ENCODE measurements at regions not wholly inside any gene's neighbourhood (a gene's known extent, or its start where the extent isn't known, plus 50 kb on each side); places are given as distances from the start of the nearest gene placed in this dataset.
"Not testable (repeated sequence)": the region's sequence is repeated elsewhere in the genome, so short reads cannot be mapped to it uniquely, and the experiment has no call there.

GRCh38 chr12:104888481-104888880, 69.6 kb downstream of the SLC41A2 start:
- Histone ChIP-seq H3K27ac (no peak overlapping the region), H3K9ac (no peak overlapping the region), H3K27me3 (replicated peaks; ENCODE audit: insufficient read depth) (no peaks in the 10 kb centered on the region), H4K20me1 (ENCODE audit: insufficient read depth) (no peaks in the 10 kb centered on the region), H3K79me2 (ENCODE audit: insufficient read depth) (no peaks in the 10 kb centered on the region), H3K4me3 (no peak overlapping the region), H2AFZ (no peak overlapping the region), H3K36me3 (ENCODE audit: low read depth) (no peaks in the 10 kb centered on the region), H3K4me2 (ENCODE audit: unreplicated experiment) (no peak overlapping the region), H3K4me1 (ENCODE audit: insufficient read depth) (no peaks in the 10 kb centered on the region), H3K9me2 (ENCODE audit: insufficient read depth) (0 out of 2 replicates have a peak, but pooled peaks cover 4% of the 10 kb centered on the region), H3K9me3 (ENCODE audit: low read depth) (no peaks in the 10 kb centered on the region), H3F3A (ENCODE audit: insufficient read depth) (no peaks in the 10 kb centered on the region)
- 70 to 77% methylated on average over 2 of the region's 2 CpGs for WGBS, 2 experiments (ENCODE audit: low coverage in 1 of 2, low lambda C conversion rate in 2 of 2, missing lambda C conversion rate in 2 of 2)
- in situ Hi-C loops (cut with MboI), result no loop called here
- TF ChIP-seq EZH2phosphoT487 (IDR thresholded peaks at IDR 0.05; ENCODE audit: insufficient read depth, low read depth), result no peak
- no peak for TF ChIP-seq EZH2 (IDR thresholded peaks at IDR 0.05; ENCODE audit: insufficient read depth, poor library complexity, severe bottlenecking)
- DNase-seq, result no peak

- H3K4me2 ChIP-seq (ENCODE audit: unreplicated experiment), result no peak overlapping the region
Measured at GRCh38 chr12:104887452-104887851, 70.6 kb downstream of the SLC41A2 start.

GRCh38 chr12:104886418-104887401, 71.4 kb downstream of the SLC41A2 start:
- Histone ChIP-seq H3K9me3 (ENCODE audit: low read depth) (no peaks in the 10 kb centered on the region), H3K4me1 (ENCODE audit: insufficient read depth) (no peaks in the 10 kb centered on the region), H3K27me3 (replicated peaks; ENCODE audit: insufficient read depth) (no peaks in the 10 kb centered on the region), H2AFZ (no peak overlapping the region), H3K4me3 (no peak overlapping the region), H3F3A (ENCODE audit: insufficient read depth) (no peaks in the 10 kb centered on the region), H3K9me2 (ENCODE audit: insufficient read depth) (0 out of 2 replicates have a peak, but pooled peaks cover 4% of the 10 kb centered on the region), H3K27ac (no peak overlapping the region), H4K20me1 (ENCODE audit: insufficient read depth) (no peaks in the 10 kb centered on the region), H3K36me3 (ENCODE audit: low read depth) (no peaks in the 10 kb centered on the region), H3K79me2 (ENCODE audit: insufficient read depth) (no peaks in the 10 kb centered on the region), H3K4me2 (ENCODE audit: unreplicated experiment) (no peak overlapping the region), H3K9ac (no peak overlapping the region)
- in situ Hi-C loops (cut with MboI), result no loop called here
- peak; percentile 50 for DNase-seq
- TF ChIP-seq EZH2 (IDR thresholded peaks at IDR 0.05; ENCODE audit: insufficient read depth, poor library complexity, severe bottlenecking) (no peak), EZH2phosphoT487 (IDR thresholded peaks at IDR 0.05; ENCODE audit: insufficient read depth, low read depth) (no peak)
- 75 to 76% methylated on average over 3 of the region's 3 CpGs for WGBS, 2 experiments (ENCODE audit: low coverage in 1 of 2, low lambda C conversion rate in 2 of 2, missing lambda C conversion rate in 2 of 2)

More at GRCh38 chr12:104887452-104887851, 70.6 kb downstream of the SLC41A2 start:
- no peak overlapping the region for H3K9ac ChIP-seq
- 92 to 98% methylated on average over 2 of the region's 2 CpGs for WGBS, 2 experiments (ENCODE audit: low coverage in 1 of 2, low lambda C conversion rate in 2 of 2, missing lambda C conversion rate in 2 of 2)
- no peaks in the 10 kb centered on the region for H3K36me3 ChIP-seq (ENCODE audit: low read depth)
- no peak overlapping the region for H2AFZ ChIP-seq
- DNase-seq, result no peak
- no peak overlapping the region for H3K27ac ChIP-seq
- no peaks in the 10 kb centered on the region for H4K20me1 ChIP-seq (ENCODE audit: insufficient read depth)
- TF ChIP-seq EZH2phosphoT487 (IDR thresholded peaks at IDR 0.05; ENCODE audit: insufficient read depth, low read depth) (no peak), EZH2 (IDR thresholded peaks at IDR 0.05; ENCODE audit: insufficient read depth, poor library complexity, severe bottlenecking) (no peak)
- in situ Hi-C loops (cut with MboI), result no loop called here
- H3K9me3 ChIP-seq (ENCODE audit: low read depth), result no peaks in the 10 kb centered on the region
- H3K4me1 ChIP-seq (ENCODE audit: insufficient read depth), result no peaks in the 10 kb centered on the region
- no peak overlapping the region for H3K4me3 ChIP-seq
- no peaks in the 10 kb centered on the region for H3K79me2 ChIP-seq (ENCODE audit: insufficient read depth)
- no peaks in the 10 kb centered on the region for H3F3A ChIP-seq (ENCODE audit: insufficient read depth)
- H3K9me2 ChIP-seq (ENCODE audit: insufficient read depth), result 0 out of 2 replicates have a peak, but pooled peaks cover 4% of the 10 kb centered on the region
- H3K27me3 ChIP-seq (replicated peaks; ENCODE audit: insufficient read depth), result no peaks in the 10 kb centered on the region

GRCh38 chr12:104878858-104879257, 79.2 kb downstream of the SLC41A2 start:
- H4K20me1 ChIP-seq (ENCODE audit: insufficient read depth); H3K79me2 ChIP-seq (ENCODE audit: insufficient read depth); H3K9me2 ChIP-seq (ENCODE audit: insufficient read depth); H3K9me3 ChIP-seq (ENCODE audit: low read depth); H3K4me2 ChIP-seq (ENCODE audit: unreplicated experiment); H3K4me1 ChIP-seq (ENCODE audit: insufficient read depth); DNase-seq; H3K27me3 ChIP-seq (replicated peaks; ENCODE audit: insufficient read depth); H3F3A ChIP-seq (ENCODE audit: insufficient read depth); H3K27ac ChIP-seq; H3K36me3 ChIP-seq (ENCODE audit: low read depth); H3K9ac ChIP-seq; H2AFZ ChIP-seq; H3K4me3 ChIP-seq: not testable (repeated sequence)
- in situ Hi-C loops (cut with MboI), result loop anchor here (10.0 kb wide), 1 partner anchor 494 kb away; no protein-coding TSS in a partner anchor
- 96 to 100% methylated on average over 2 to 3 of the region's 3 CpGs for WGBS, 2 experiments (ENCODE audit: low coverage in 1 of 2, low lambda C conversion rate in 2 of 2, missing lambda C conversion rate in 2 of 2)

All from GM23248 (cell line).